SK-N-SH treated with all-trans-retinoic acid at 6 μM for 48 hours (cell line): ENCODE measurements at regions not wholly inside any gene's neighbourhood (a gene's known extent, or its start where the extent isn't known, plus 50 kb on each side); places are given as distances from the start of the nearest gene placed in this dataset.

ENCODE experiments used
- ATAC-seq: fragments of 200-7000 bp; cut with Tn5 transposase; 3 replicates; pipeline ENCODE4 v1.9.1; 2020; ENCODE audit warnings: mild to moderate bottlenecking, moderate library complexity
- ARNTL ChIP-seq: fragments of 450-650 bp; formaldehyde crosslinking; IDR thresholded peaks from 2 replicates; pipeline ENCODE4 v1.5.0; 2020; ENCODE audit warnings: low read depth, mild to moderate bottlenecking, moderate library complexity, borderline replicate concordance
- BACH2 ChIP-seq: fragments of 250-450 bp; sonication (Bioruptor Pico); IDR thresholded peaks from 2 replicates; pipeline ENCODE4 v1.9.0; 2021; ENCODE audit warnings: mild to moderate bottlenecking, borderline replicate concordance
- CREB5 ChIP-seq: fragments of 250-450 bp; sonication (Bioruptor Pico); IDR thresholded peaks from 2 replicates; pipeline ENCODE4 v1.5.1; 2020; ENCODE audit warnings: low read depth, mild to moderate bottlenecking, moderate library complexity
- CSDC2 ChIP-seq: fragments of 250-450 bp; sonication (Bioruptor Pico); IDR thresholded peaks from 2 replicates; pipeline ENCODE4 v1.5.0; 2020; ENCODE audit warnings: mild to moderate bottlenecking, moderate library complexity
- CSRNP3 ChIP-seq: fragments of 250-450 bp; sonication (Bioruptor Pico); IDR thresholded peaks from 2 replicates; pipeline ENCODE4 v1.5.1; 2021; ENCODE audit warnings: mild to moderate bottlenecking, moderate library complexity
- ESRRG ChIP-seq: fragments of 250-450 bp; sonication (Bioruptor Pico); IDR thresholded peaks from 2 replicates; pipeline ENCODE4 v1.6.1; 2021; ENCODE audit warnings: mild to moderate bottlenecking
- GLIS3 ChIP-seq: fragments of 250-450 bp; sonication (Bioruptor Pico); IDR thresholded peaks from 2 replicates; pipeline ENCODE4 v1.5.0; 2020; ENCODE audit warnings: mild to moderate bottlenecking, moderate library complexity
- ISL1 ChIP-seq: fragments of 250-450 bp; sonication (Bioruptor Pico); IDR thresholded peaks from 2 replicates; pipeline ENCODE4 v2.1.2; 2022; ENCODE audit warnings: mild to moderate bottlenecking, moderate library complexity
- OSR1 ChIP-seq: fragments of 250-450 bp; sonication (Bioruptor Pico); IDR thresholded peaks from 2 replicates; pipeline ENCODE4 v1.8.0; 2022; ENCODE audit warnings: moderate library complexity, mild to moderate bottlenecking, inconsistent platforms
- PATZ1 ChIP-seq: fragments of 250-450 bp; sonication (Bioruptor Pico); IDR thresholded peaks from 2 replicates; pipeline ENCODE4 v1.8.0; 2020; ENCODE audit warnings: mild to moderate bottlenecking, moderate library complexity, borderline replicate concordance
- POU6F1 ChIP-seq: fragments of 250-450 bp; sonication (Bioruptor Pico); IDR thresholded peaks from 2 replicates; pipeline ENCODE4 v1.8.0; 2021; ENCODE audit warnings: low read depth, mild to moderate bottlenecking, moderate library complexity, borderline replicate concordance
- PPARA ChIP-seq: fragments of 250-450 bp; sonication (Bioruptor Pico); IDR thresholded peaks from 2 replicates; pipeline ENCODE4 v1.5.0; 2020; ENCODE audit warnings: mild to moderate bottlenecking, borderline replicate concordance
- SNAI2 ChIP-seq: fragments of 250-450 bp; sonication (Bioruptor Pico); IDR thresholded peaks from 2 replicates; pipeline ENCODE4 v1.5.0; 2020; ENCODE audit warnings: mild to moderate bottlenecking, moderate library complexity
- TCF4 ChIP-seq: fragments of 250-450 bp; sonication (Bioruptor Pico); IDR thresholded peaks from 2 replicates; pipeline ENCODE4 v1.8.0; 2021; ENCODE audit warnings: mild to moderate bottlenecking, moderate library complexity, borderline replicate concordance
- TSHZ2 ChIP-seq: fragments of 250-450 bp; sonication (Bioruptor Pico); IDR thresholded peaks from 2 replicates; pipeline ENCODE4 v1.5.0; 2020; ENCODE audit warnings: mild to moderate bottlenecking, moderate library complexity
- ZC3H10 ChIP-seq: fragments of 250-450 bp; sonication (Bioruptor Pico); IDR thresholded peaks from 2 replicates; pipeline ENCODE4 v1.5.1; 2021; ENCODE audit warnings: mild to moderate bottlenecking, moderate library complexity
- ZFP3 ChIP-seq: fragments of 250-450 bp; sonication (Bioruptor Pico); IDR thresholded peaks from 2 replicates; pipeline ENCODE4 v1.5.0; 2020; ENCODE audit warnings: mild to moderate bottlenecking, moderate library complexity
- ZFP30 ChIP-seq: fragments of 450-650 bp; formaldehyde crosslinking; IDR thresholded peaks from 2 replicates; pipeline ENCODE4 v1.5.0; 2022; ENCODE audit warnings: mild to moderate bottlenecking, moderate library complexity
- ZNF565 ChIP-seq: fragments of 450-650 bp; formaldehyde crosslinking; conservative IDR thresholded peaks from 2 replicates; pipeline ENCODE4 v1.5.0; 2020; ENCODE audit warnings: low read depth, mild to moderate bottlenecking, moderate library complexity
- ZNF70 ChIP-seq: fragments of 450-650 bp; formaldehyde crosslinking; IDR thresholded peaks from 2 replicates; pipeline ENCODE4 v1.5.0; 2020; ENCODE audit warnings: mild to moderate bottlenecking, moderate library complexity
- ZNF8 ChIP-seq: fragments of 450-650 bp; formaldehyde crosslinking; IDR thresholded peaks from 2 replicates; pipeline ENCODE4 v1.5.0; 2020; ENCODE audit warnings: mild to moderate bottlenecking, moderate library complexity

GRCh38 chr7:16318463-16318862 is 102.9 kb downstream of the CRPPA start:
- ATAC-seq: no peak
- no peak for TF ChIP-seq SNAI2 (CRISPR knock-in tag)
- TF ChIP-seq BACH2 (CRISPR knock-in tag): no peak
- TF ChIP-seq OSR1: no peak
- no peak for TF ChIP-seq CSRNP3
- TF ChIP-seq ZNF565 (CRISPR knock-in tag): no peak
- no peak for TF ChIP-seq ZNF8 (CRISPR knock-in tag)
- TF ChIP-seq TSHZ2: no peak
- no peak for TF ChIP-seq ISL1 (CRISPR knock-in tag)
- TF ChIP-seq ZNF70: no peak
- no peak for TF ChIP-seq ZFP30 (CRISPR knock-in tag)
- TF ChIP-seq CSDC2 (CRISPR knock-in tag): no peak
- no peak for TF ChIP-seq ZFP3 (CRISPR knock-in tag)
- TF ChIP-seq POU6F1: no peak
- no peak for TF ChIP-seq CREB5
- TF ChIP-seq PPARA (CRISPR knock-in tag): no peak
- TF ChIP-seq PATZ1 (CRISPR knock-in tag): no peak
- no peak for TF ChIP-seq ESRRG
- no peak for TF ChIP-seq ARNTL (CRISPR knock-in tag)
- TF ChIP-seq ZC3H10 (CRISPR knock-in tag): no peak
- TF ChIP-seq, all 23 proteins: peak for 0

- ATAC-seq: no peak
- TF ChIP-seq BACH2 (CRISPR knock-in tag): no peak
- TF ChIP-seq PATZ1 (CRISPR knock-in tag): no peak
- TF ChIP-seq ARNTL (CRISPR knock-in tag): no peak
- TF ChIP-seq PPARA (CRISPR knock-in tag): no peak
- TF ChIP-seq POU6F1: no peak
- no peak for TF ChIP-seq GLIS3 (CRISPR knock-in tag)
- TF ChIP-seq CREB5: no peak
- no peak for TF ChIP-seq OSR1
- TF ChIP-seq ZNF70: no peak
- TF ChIP-seq ESRRG: no peak
- no peak for TF ChIP-seq ZNF565 (CRISPR knock-in tag)
- TF ChIP-seq ISL1 (CRISPR knock-in tag): no peak
- no peak for TF ChIP-seq TCF4
- no peak for TF ChIP-seq TSHZ2
- TF ChIP-seq ZFP3 (CRISPR knock-in tag): no peak
- no peak for TF ChIP-seq ZFP30 (CRISPR knock-in tag)
- no peak for TF ChIP-seq ZC3H10 (CRISPR knock-in tag)
Measured at GRCh38 chr7:16317406-16317805, 103.9 kb downstream of the CRPPA start.
